SKM-1 treated with dmso at 0.1 percent for 144 hours (cell line): ENCODE measurements at regions not wholly inside any gene's neighbourhood (a gene's known extent, or its start where the extent isn't known, plus 50 kb on each side); places are given as distances from the start of the nearest gene placed in this dataset.

ENCODE experiments used
- DNase-seq: peaks from one replicate; lab custom pipeline; 2025; ENCODE audit not compliant: unreplicated experiment; lab: John Stamatoyannopoulos, UW

GRCh38 chr4:177103619-177104018 lies 206.1 kb upstream of the NEIL3 start:
- DNase-seq = no peak

- DNase-seq = no peak
These were observed 204.1 kb upstream of the NEIL3 start for GRCh38 chr4:177105536-177105935.

- DNase-seq = no peak
These were observed 202.3 kb upstream of the NEIL3 start for GRCh38 chr4:177107288-177107921.

- no peak for DNase-seq
These were observed 201.0 kb upstream of the NEIL3 start for GRCh38 chr4:177108708-177109107.

GRCh38 chr4:177109769-177110168 lies 199.9 kb upstream of the NEIL3 start:
- DNase-seq = no peak

- no peak for DNase-seq
These were observed 193.5 kb upstream of the NEIL3 start for GRCh38 chr4:177116161-177116560.

GRCh38 chr4:177117256-177117655 lies 192.4 kb upstream of the NEIL3 start:
- DNase-seq = no peak

GRCh38 chr4:177118596-177118995 lies 191.1 kb upstream of the NEIL3 start:
- DNase-seq = no peak

- no peak for DNase-seq
These were observed 190.6 kb upstream of the NEIL3 start for GRCh38 chr4:177119021-177119471.

- no peak for DNase-seq
These were observed 190.0 kb upstream of the NEIL3 start for GRCh38 chr4:177119691-177120090.

- no peak for DNase-seq
These were observed 185.9 kb upstream of the NEIL3 start for GRCh38 chr4:177123811-177124210.

- DNase-seq = no peak
These were observed 185.2 kb upstream of the NEIL3 start for GRCh38 chr4:177124349-177125064.

- no peak for DNase-seq
These were observed 184.0 kb upstream of the NEIL3 start for GRCh38 chr4:177125656-177126055.

GRCh38 chr4:177127658-177128057 lies 182.0 kb upstream of the NEIL3 start:
- no peak for DNase-seq

- no peak for DNase-seq
These were observed 181.4 kb upstream of the NEIL3 start for GRCh38 chr4:177128306-177128705.

- DNase-seq = no peak
These were observed 177.9 kb upstream of the NEIL3 start for GRCh38 chr4:177131736-177132135.

- no peak for DNase-seq
These were observed 162.0 kb upstream of the NEIL3 start for GRCh38 chr4:177147668-177148067.

GRCh38 chr4:177155454-177155853 lies 154.2 kb upstream of the NEIL3 start:
- DNase-seq = no peak

GRCh38 chr4:177159600-177159999 lies 150.1 kb upstream of the NEIL3 start:
- no peak for DNase-seq

GRCh38 chr4:177161781-177162180 lies 147.9 kb upstream of the NEIL3 start:
- DNase-seq = no peak

GRCh38 chr4:177163532-177163931 lies 146.1 kb upstream of the NEIL3 start:
- DNase-seq = no peak

GRCh38 chr4:177171588-177171987 lies 138.1 kb upstream of the NEIL3 start:
- no peak for DNase-seq

GRCh38 chr4:177175473-177175872 lies 134.2 kb upstream of the NEIL3 start:
- no peak for DNase-seq
